ENCODE measurements at regions not wholly inside any gene's neighbourhood (a gene's known extent, or its start where the extent isn't known, plus 50 kb on each side); places are given as distances from the start of the nearest gene placed in this dataset.
"Not testable (repeated sequence)": the region's sequence is repeated elsewhere in the genome, so short reads cannot be mapped to it uniquely, and the experiment has no call there.

- Mint-ChIP-seq H3K36me3 (no peaks in the 10 kb centered on the region), H3K27me3 (no peaks in the 10 kb centered on the region), H3K27ac (no peak overlapping the region), H3K4me3 (no peak overlapping the region), H3K9me3 (peaks cover 3% of the 10 kb centered on the region), H3K4me1 (no peaks in the 10 kb centered on the region)
- ATAC-seq, result no peak
Measured at GRCh38 chr14:43665570-43666267, 841.4 kb downstream of the FSCB start.

- not testable (repeated sequence) for ATAC-seq, H3K4me3 Mint-ChIP-seq, H3K27me3 Mint-ChIP-seq, H3K9me3 Mint-ChIP-seq, H3K4me1 Mint-ChIP-seq, H3K27ac Mint-ChIP-seq, H3K36me3 Mint-ChIP-seq
Measured at GRCh38 chr14:43655194-43655593, 851.9 kb downstream of the FSCB start.

GRCh38 chr14:43651896-43652295, 855.2 kb downstream of the FSCB start:
- no peaks in the 10 kb centered on the region for H3K27me3 Mint-ChIP-seq
- H3K27ac Mint-ChIP-seq, result no peak overlapping the region
- H3K4me3 Mint-ChIP-seq, result no peak overlapping the region
- ATAC-seq, result no peak
- H3K9me3 Mint-ChIP-seq, result peaks cover 6% of the 10 kb centered on the region
- no peaks in the 10 kb centered on the region for H3K36me3 Mint-ChIP-seq
- no peaks in the 10 kb centered on the region for H3K4me1 Mint-ChIP-seq

GRCh38 chr14:43651185-43651787, 855.8 kb downstream of the FSCB start:
- H3K4me3 Mint-ChIP-seq, result no peak overlapping the region
- ATAC-seq, result no peak
- H3K27ac Mint-ChIP-seq, result no peak overlapping the region
- H3K36me3 Mint-ChIP-seq, result no peaks in the 10 kb centered on the region
- H3K9me3 Mint-ChIP-seq, result peaks cover 6% of the 10 kb centered on the region
- no peaks in the 10 kb centered on the region for H3K27me3 Mint-ChIP-seq
- no peaks in the 10 kb centered on the region for H3K4me1 Mint-ChIP-seq

- no peak overlapping the region for H3K27ac Mint-ChIP-seq
- ATAC-seq, result no peak
- H3K9me3 Mint-ChIP-seq, result peaks cover 6% of the 10 kb centered on the region
- no peak overlapping the region for H3K4me3 Mint-ChIP-seq
- no peaks in the 10 kb centered on the region for H3K27me3 Mint-ChIP-seq
- no peaks in the 10 kb centered on the region for H3K4me1 Mint-ChIP-seq
- H3K36me3 Mint-ChIP-seq, result no peaks in the 10 kb centered on the region
Measured at GRCh38 chr14:43649508-43649907, 857.6 kb downstream of the FSCB start.

GRCh38 chr14:43647302-43647701, 859.8 kb downstream of the FSCB start:
- Mint-ChIP-seq H3K4me3 (no peak overlapping the region), H3K9me3 (peaks cover 3% of the 10 kb centered on the region), H3K27me3 (no peaks in the 10 kb centered on the region), H3K4me1 (no peaks in the 10 kb centered on the region), H3K27ac (no peak overlapping the region), H3K36me3 (no peaks in the 10 kb centered on the region)
- ATAC-seq, result no peak

- no peak overlapping the region for H3K27ac Mint-ChIP-seq
Measured at GRCh38 chr14:43640718-43641267, 866.3 kb downstream of the FSCB start.

GRCh38 chr14:43625294-43625693, 881.8 kb downstream of the FSCB start:
- no peak overlapping the region for H3K27ac Mint-ChIP-seq
- ATAC-seq, result no peak
- no peak overlapping the region for H3K4me3 Mint-ChIP-seq
- H3K9me3 Mint-ChIP-seq, result no peaks in the 10 kb centered on the region
- H3K27me3 Mint-ChIP-seq, result no peaks in the 10 kb centered on the region
- H3K4me1 Mint-ChIP-seq, result no peaks in the 10 kb centered on the region
- H3K36me3 Mint-ChIP-seq, result no peaks in the 10 kb centered on the region

More at GRCh38 chr14:43640718-43641267, 866.3 kb downstream of the FSCB start:
- no peak for ATAC-seq
- Mint-ChIP-seq H3K27me3 (no peaks in the 10 kb centered on the region), H3K4me3 (no peak overlapping the region), H3K4me1 (no peaks in the 10 kb centered on the region), H3K36me3 (no peaks in the 10 kb centered on the region), H3K9me3 (peaks cover 2% of the 10 kb centered on the region)

- H3K36me3 Mint-ChIP-seq, result no peaks in the 10 kb centered on the region
- ATAC-seq, result no peak
- H3K27me3 Mint-ChIP-seq, result no peaks in the 10 kb centered on the region
Measured at GRCh38 chr14:43621282-43621681, 885.8 kb downstream of the FSCB start.

GRCh38 chr14:43595096-43595772, 911.8 kb downstream of the FSCB start:
- H3K36me3 Mint-ChIP-seq, result no peaks in the 10 kb centered on the region
- H3K27me3 Mint-ChIP-seq, result no peaks in the 10 kb centered on the region
- H3K4me1 Mint-ChIP-seq, result no peaks in the 10 kb centered on the region
- no peak overlapping the region for H3K27ac Mint-ChIP-seq
- no peak overlapping the region for H3K4me3 Mint-ChIP-seq
- no peak for ATAC-seq
- peaks cover 7% of the 10 kb centered on the region for H3K9me3 Mint-ChIP-seq

More at GRCh38 chr14:43621282-43621681, 885.8 kb downstream of the FSCB start:
- Mint-ChIP-seq H3K27ac (no peak overlapping the region), H3K9me3 (no peaks in the 10 kb centered on the region), H3K4me1 (no peaks in the 10 kb centered on the region), H3K4me3 (no peak overlapping the region)

- no peak overlapping the region for H3K4me3 Mint-ChIP-seq
- H3K27ac Mint-ChIP-seq, result no peak overlapping the region
- no peaks in the 10 kb centered on the region for H3K36me3 Mint-ChIP-seq
- no peaks in the 10 kb centered on the region for H3K27me3 Mint-ChIP-seq
- H3K9me3 Mint-ChIP-seq, result peaks cover 3% of the 10 kb centered on the region
- H3K4me1 Mint-ChIP-seq, result no peaks in the 10 kb centered on the region
- ATAC-seq, result peak; percentile 20
Measured at GRCh38 chr14:43591776-43592175, 915.3 kb downstream of the FSCB start.

GRCh38 chr14:43587183-43587582, 919.9 kb downstream of the FSCB start:
- no peak overlapping the region for H3K27ac Mint-ChIP-seq

GRCh38 chr14:43579671-43580070, 927.4 kb downstream of the FSCB start:
- no peak overlapping the region for H3K27ac Mint-ChIP-seq
- H3K36me3 Mint-ChIP-seq, result no peaks in the 10 kb centered on the region
- no peaks in the 10 kb centered on the region for H3K27me3 Mint-ChIP-seq
- no peak overlapping the region for H3K4me3 Mint-ChIP-seq
- H3K9me3 Mint-ChIP-seq, result no peaks in the 10 kb centered on the region
- no peak for ATAC-seq
- H3K4me1 Mint-ChIP-seq, result no peaks in the 10 kb centered on the region

More at GRCh38 chr14:43587183-43587582, 919.9 kb downstream of the FSCB start:
- Mint-ChIP-seq H3K27me3 (no peaks in the 10 kb centered on the region), H3K36me3 (no peaks in the 10 kb centered on the region), H3K9me3 (no peaks in the 10 kb centered on the region), H3K4me1 (no peaks in the 10 kb centered on the region), H3K4me3 (no peak overlapping the region)
- no peak for ATAC-seq

- H3K9me3 Mint-ChIP-seq, result no peaks in the 10 kb centered on the region
- no peak for ATAC-seq
- no peak overlapping the region for H3K4me3 Mint-ChIP-seq
- no peak overlapping the region for H3K27ac Mint-ChIP-seq
- no peaks in the 10 kb centered on the region for H3K36me3 Mint-ChIP-seq
- H3K4me1 Mint-ChIP-seq, result no peaks in the 10 kb centered on the region
- H3K27me3 Mint-ChIP-seq, result no peaks in the 10 kb centered on the region
Measured at GRCh38 chr14:43568022-43568421, 939.1 kb downstream of the FSCB start.

- H3K27ac Mint-ChIP-seq, result no peak overlapping the region
- no peaks in the 10 kb centered on the region for H3K4me1 Mint-ChIP-seq
- ATAC-seq, result no peak
- peaks cover 3% of the 10 kb centered on the region for H3K9me3 Mint-ChIP-seq
- H3K36me3 Mint-ChIP-seq, result no peaks in the 10 kb centered on the region
- no peak overlapping the region for H3K4me3 Mint-ChIP-seq
- H3K27me3 Mint-ChIP-seq, result no peaks in the 10 kb centered on the region
Measured at GRCh38 chr14:43548368-43548767, 958.7 kb downstream of the FSCB start.
